Kasumi-1 (cell line): ENCODE measurements at regions not wholly inside any gene's neighbourhood (a gene's known extent, or its start where the extent isn't known, plus 50 kb on each side); places are given as distances from the start of the nearest gene placed in this dataset.

Source experiments
- DNase-seq, 2 experiments: peaks; one replicate each; lab custom pipeline; 2025; lab: John Stamatoyannopoulos, UW

GRCh38 chr15:91559066-91559465, 294.4 kb upstream of the SLCO3A1 start:
- DNase-seq = no peak

GRCh38 chr15:91561371-91562100, 292.0 kb upstream of the SLCO3A1 start:
- DNase-seq = no peak

GRCh38 chr15:91562698-91563097, 290.8 kb upstream of the SLCO3A1 start:
- no peak for DNase-seq

- DNase-seq = no peak
These were observed 288.9 kb upstream of the SLCO3A1 start for GRCh38 chr15:91564631-91565030.

- DNase-seq = no peak
These were observed 287.4 kb upstream of the SLCO3A1 start for GRCh38 chr15:91566141-91566540.

GRCh38 chr15:91568036-91568435, 285.5 kb upstream of the SLCO3A1 start:
- no peak for DNase-seq

GRCh38 chr15:91572110-91572509, 281.4 kb upstream of the SLCO3A1 start:
- no peak for DNase-seq

GRCh38 chr15:91576096-91576495, 277.4 kb upstream of the SLCO3A1 start:
- DNase-seq = no peak

GRCh38 chr15:91578511-91578910, 275.0 kb upstream of the SLCO3A1 start:
- DNase-seq = no peak

GRCh38 chr15:91584895-91585294, 268.6 kb upstream of the SLCO3A1 start:
- DNase-seq = no peak

GRCh38 chr15:91586560-91586959, 266.9 kb upstream of the SLCO3A1 start:
- DNase-seq = no peak

- no peak for DNase-seq
These were observed 264.1 kb upstream of the SLCO3A1 start for GRCh38 chr15:91589360-91589759.

- no peak for DNase-seq
These were observed 260.9 kb upstream of the SLCO3A1 start for GRCh38 chr15:91592567-91592966.

- no peak for DNase-seq
These were observed 260.4 kb upstream of the SLCO3A1 start for GRCh38 chr15:91593067-91593466.

GRCh38 chr15:91593653-91594052, 259.9 kb upstream of the SLCO3A1 start:
- DNase-seq = no peak

GRCh38 chr15:91599261-91599660, 254.2 kb upstream of the SLCO3A1 start:
- DNase-seq = no peak

GRCh38 chr15:91603384-91604080, 250.0 kb upstream of the SLCO3A1 start:
- no peak for DNase-seq

- no peak for DNase-seq
These were observed 249.4 kb upstream of the SLCO3A1 start for GRCh38 chr15:91604122-91604521.

GRCh38 chr15:91605576-91605975, 247.9 kb upstream of the SLCO3A1 start:
- DNase-seq = no peak

- no peak for DNase-seq
These were observed 244.3 kb upstream of the SLCO3A1 start for GRCh38 chr15:91609231-91609630.

- DNase-seq = no peak
These were observed 243.5 kb upstream of the SLCO3A1 start for GRCh38 chr15:91609966-91610365.

- DNase-seq = no peak
These were observed 241.8 kb upstream of the SLCO3A1 start for GRCh38 chr15:91611561-91612323.

- no peak for DNase-seq
These were observed 233.3 kb upstream of the SLCO3A1 start for GRCh38 chr15:91620229-91620628.
